ENCODE measurements at regions not wholly inside any gene's neighbourhood (a gene's known extent, or its start where the extent isn't known, plus 50 kb on each side); places are given as distances from the start of the nearest gene placed in this dataset.

DNA sequence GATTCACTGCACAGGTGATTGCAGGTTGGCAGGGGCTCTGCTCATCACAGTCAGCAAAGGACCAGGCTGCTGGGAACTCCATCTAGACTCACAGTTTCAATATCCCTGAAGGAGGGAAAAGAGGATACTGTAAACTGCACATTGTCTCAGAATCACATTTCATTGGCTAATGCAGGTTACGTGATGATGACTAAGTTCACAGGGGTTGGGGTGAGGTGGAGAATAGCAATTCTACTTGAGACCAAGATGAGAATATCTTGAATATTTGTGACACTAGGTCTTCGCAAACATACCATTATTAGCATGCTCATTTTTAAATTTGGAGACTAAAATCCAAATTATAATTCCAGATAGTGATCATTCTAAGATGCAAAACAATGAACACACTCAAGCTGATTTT lies 208.5 kb upstream of the CITED2 start:
- TF ChIP-seq, protein P1, sequence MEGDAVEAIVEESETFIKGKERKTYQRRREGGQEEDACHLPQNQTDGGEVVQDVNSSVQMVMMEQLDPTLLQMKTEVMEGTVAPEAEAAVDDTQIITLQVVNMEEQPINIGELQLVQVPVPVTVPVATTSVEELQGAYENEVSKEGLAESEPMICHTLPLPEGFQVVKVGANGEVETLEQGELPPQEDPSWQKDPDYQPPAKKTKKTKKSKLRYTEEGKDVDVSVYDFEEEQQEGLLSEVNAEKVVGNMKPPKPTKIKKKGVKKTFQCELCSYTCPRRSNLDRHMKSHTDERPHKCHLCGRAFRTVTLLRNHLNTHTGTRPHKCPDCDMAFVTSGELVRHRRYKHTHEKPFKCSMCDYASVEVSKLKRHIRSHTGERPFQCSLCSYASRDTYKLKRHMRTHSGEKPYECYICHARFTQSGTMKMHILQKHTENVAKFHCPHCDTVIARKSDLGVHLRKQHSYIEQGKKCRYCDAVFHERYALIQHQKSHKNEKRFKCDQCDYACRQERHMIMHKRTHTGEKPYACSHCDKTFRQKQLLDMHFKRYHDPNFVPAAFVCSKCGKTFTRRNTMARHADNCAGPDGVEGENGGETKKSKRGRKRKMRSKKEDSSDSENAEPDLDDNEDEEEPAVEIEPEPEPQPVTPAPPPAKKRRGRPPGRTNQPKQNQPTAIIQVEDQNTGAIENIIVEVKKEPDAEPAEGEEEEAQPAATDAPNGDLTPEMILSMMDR (conservative IDR thresholded peaks at IDR 0.05 in 1 of 2, IDR thresholded peaks at IDR 0.05 in 1 of 2; ENCODE audit: extremely low read depth in 1 of 2, insufficient read depth in 1 of 2, low read depth in 1 of 2, low read length in 2 of 2) = no peak
- TF ChIP-seq EZH2 (IDR thresholded peaks at IDR 0.05; ENCODE audit: borderline replicate concordance, low read length) = no peak

All from mammary epithelial cell (primary cell).